ENCODE measurements at regions not wholly inside any gene's neighbourhood (a gene's known extent, or its start where the extent isn't known, plus 50 kb on each side); places are given as distances from the start of the nearest gene placed in this dataset.

DNA sequence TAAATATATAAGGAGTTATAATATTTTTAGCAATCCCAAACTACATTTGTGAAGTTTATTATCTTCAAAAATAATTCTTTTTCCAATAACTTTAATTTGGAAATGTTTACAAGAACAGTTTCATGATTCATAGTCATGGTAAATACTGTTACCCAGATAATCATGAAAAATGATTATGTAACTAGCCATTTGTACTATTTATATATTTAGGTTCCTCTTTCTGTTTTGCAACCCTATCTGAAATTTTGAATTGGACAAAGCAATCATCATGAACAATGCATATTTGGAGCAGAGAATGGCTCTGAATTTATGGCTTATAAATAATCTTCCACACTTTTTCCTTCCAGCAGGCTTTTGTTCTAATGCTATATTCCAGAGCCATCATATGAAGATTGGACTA lies 499.7 kb downstream of the SLCO4C1 start:
- no peak for TF ChIP-seq GATA2 (IDR thresholded peaks at IDR 0.05; ENCODE audit: insufficient read depth, insufficient read length, low read depth, low read length)
- TF ChIP-seq POLR2A (IDR thresholded peaks at IDR 0.05; ENCODE audit: low read depth, low read length): no peak
- no peak for TF ChIP-seq MYC (IDR thresholded peaks at IDR 0.05; ENCODE audit: low read depth, low read length)
- no peak for TF ChIP-seq CTCF (IDR thresholded peaks at IDR 0.05; ENCODE audit: extremely low read depth in 1 of 2, insufficient read depth in 1 of 2, low read depth in 1 of 2, low read length in 2 of 2)
- no peak for TF ChIP-seq FOS (IDR thresholded peaks at IDR 0.05; ENCODE audit: borderline replicate concordance, insufficient read depth, low read length)
- TF ChIP-seq MAX (IDR thresholded peaks at IDR 0.05; ENCODE audit: insufficient read depth, insufficient read length): no peak
- TF ChIP-seq POLR2AphosphoS5 (IDR thresholded peaks at IDR 0.05; ENCODE audit: insufficient read depth, low read depth, low read length): no peak
- no peak for TF ChIP-seq EZH2 (IDR thresholded peaks at IDR 0.05; ENCODE audit: borderline replicate concordance, low read depth, low read length, severe bottlenecking)
- TF ChIP-seq JUN (IDR thresholded peaks at IDR 0.05; ENCODE audit: borderline replicate concordance, insufficient read depth, insufficient read length, low read depth): no peak
- intact Hi-C loops (cut with micrococcal nuclease): no loop called here
- H3K9me1 ChIP-seq (replicated peaks; ENCODE audit: control insufficient read depth, extremely low read depth, insufficient read depth, low read length): no peaks in the 10 kb centered on the region
- dilution Hi-C loops (cut with MboI; ENCODE audit: extremely low pct_ligation_motif_present, low sequenced_read_pairs): no loop called here
- peaks cover 2% of the 10 kb centered on the region for H3K9me3 ChIP-seq (replicated peaks; ENCODE audit: control insufficient read depth, insufficient read depth, low read length)
- H2AFZ ChIP-seq (ENCODE audit: low read depth, low read length): no peak overlapping the region
- POLR2A ChIA-PET: no interaction called here
- no peak overlapping the region for H3K4me2 ChIP-seq (ENCODE audit: insufficient read depth, low read length)
- no peaks in the 10 kb centered on the region for H3K36me3 ChIP-seq (ENCODE audit: control insufficient read depth in 2 of 2, extremely low read depth in 1 of 2, insufficient read depth in 2 of 2, low read length in 2 of 2)
- H3K27me3 ChIP-seq (ENCODE audit: control insufficient read depth in 2 of 2, insufficient read depth in 2 of 2, low read length in 2 of 2): no peaks in the 10 kb centered on the region
- FAIRE-seq (no peak), DNase-seq (ENCODE audit: low read depth, low spot score) (no peak)
- H3K27ac ChIP-seq (ENCODE audit: insufficient read depth, low read depth, low read length): no peak overlapping the region
- no peaks in the 10 kb centered on the region for H4K20me1 ChIP-seq (replicated peaks; ENCODE audit: control insufficient read depth, extremely low read depth, insufficient read depth, low read length)
- H3K9ac ChIP-seq (replicated peaks; ENCODE audit: extremely low read depth, insufficient read depth, low read length): no peak overlapping the region
- CTCF ChIA-PET: no interaction called here
- no TSS peak for BruUV-seq (replicated peaks)
- H3K4me1 ChIP-seq (ENCODE audit: control insufficient read depth, extremely low read depth, insufficient read depth, low read length): no peaks in the 10 kb centered on the region
- no peak overlapping the region for H3K4me3 ChIP-seq (replicated peaks in 1 of 3; ENCODE audit: insufficient read depth in 1 of 3, low read depth in 1 of 3, low read length in 3 of 3)
- H3K79me2 ChIP-seq (ENCODE audit: control insufficient read depth, insufficient read depth, low read length): no peaks in the 10 kb centered on the region
